CMK (cell line): ENCODE measurements at regions not wholly inside any gene's neighbourhood (a gene's known extent, or its start where the extent isn't known, plus 50 kb on each side); places are given as distances from the start of the nearest gene placed in this dataset.
"Not testable (repeated sequence)": the region's sequence is repeated elsewhere in the genome, so short reads cannot be mapped to it uniquely, and the experiment has no call there.

ENCODE experiments used
- DNase-seq: peaks from one replicate; pipeline ENCODE4 v3.0.0-alpha.2; 2010; ENCODE audit warnings: low read depth

GRCh38 chr9:62874745-62875599 lies 1685.1 kb downstream of the SPATA31A7 start:
- DNase-seq: not testable (repeated sequence)

- DNase-seq: not testable (repeated sequence)
Measured at GRCh38 chr9:62877552-62877951, 1687.7 kb downstream of the SPATA31A7 start.

- not testable (repeated sequence) for DNase-seq
Measured at GRCh38 chr9:62877987-62878386, 1688.2 kb downstream of the SPATA31A7 start.

- DNase-seq: not testable (repeated sequence)
Measured at GRCh38 chr9:62880453-62880852, 1690.6 kb downstream of the SPATA31A7 start.

GRCh38 chr9:62880971-62881370 lies 1691.1 kb downstream of the SPATA31A7 start:
- not testable (repeated sequence) for DNase-seq

- DNase-seq: not testable (repeated sequence)
Measured at GRCh38 chr9:62881811-62882210, 1692.0 kb downstream of the SPATA31A7 start.

GRCh38 chr9:62882717-62883116 lies 1692.9 kb downstream of the SPATA31A7 start:
- not testable (repeated sequence) for DNase-seq

GRCh38 chr9:62896692-62897091 lies 1706.9 kb downstream of the SPATA31A7 start:
- not testable (repeated sequence) for DNase-seq

GRCh38 chr9:62897411-62898225 lies 1707.8 kb downstream of the SPATA31A7 start:
- DNase-seq: not testable (repeated sequence)

GRCh38 chr9:62899666-62900065 lies 1709.8 kb downstream of the SPATA31A7 start:
- DNase-seq: not testable (repeated sequence)

GRCh38 chr9:62904061-62904460 lies 1714.2 kb downstream of the SPATA31A7 start:
- DNase-seq: not testable (repeated sequence)

- not testable (repeated sequence) for DNase-seq
Measured at GRCh38 chr9:62905722-62906121, 1715.9 kb downstream of the SPATA31A7 start.

- DNase-seq: not testable (repeated sequence)
Measured at GRCh38 chr9:62907866-62908265, 1718.0 kb downstream of the SPATA31A7 start.

GRCh38 chr9:62908271-62908670 lies 1718.4 kb downstream of the SPATA31A7 start:
- not testable (repeated sequence) for DNase-seq

- DNase-seq: not testable (repeated sequence)
Measured at GRCh38 chr9:62909447-62909846, 1719.6 kb downstream of the SPATA31A7 start.

- not testable (repeated sequence) for DNase-seq
Measured at GRCh38 chr9:62912278-62912677, 1722.4 kb downstream of the SPATA31A7 start.

- not testable (repeated sequence) for DNase-seq
Measured at GRCh38 chr9:62915168-62915567, 1725.3 kb downstream of the SPATA31A7 start.

- not testable (repeated sequence) for DNase-seq
Measured at GRCh38 chr9:62915661-62916060, 1725.8 kb downstream of the SPATA31A7 start.

- DNase-seq: not testable (repeated sequence)
Measured at GRCh38 chr9:62918648-62919385, 1729.0 kb downstream of the SPATA31A7 start.

- DNase-seq: not testable (repeated sequence)
Measured at GRCh38 chr9:62931484-62931883, 1741.6 kb downstream of the SPATA31A7 start.

GRCh38 chr9:62952840-62953239 lies 1763.0 kb downstream of the SPATA31A7 start:
- DNase-seq: not testable (repeated sequence)
